GM23338 (cell line): ENCODE measurements at regions not wholly inside any gene's neighbourhood (a gene's known extent, or its start where the extent isn't known, plus 50 kb on each side); places are given as distances from the start of the nearest gene placed in this dataset.

Source experiments
- ATAC-seq: fragments of 200-7000 bp; cut with Tn5 transposase; 3 replicates; pipeline ENCODE4 v1.9.1; 2020
- DNase-seq: peaks from one replicate; pipeline ENCODE4 v3.0.0-alpha.2; 2015; ENCODE audit warnings: low spot score
- H2AFZ ChIP-seq: fragments of 200-600 bp; sonication (generic); 2 replicates; pipeline ENCODE4 v1.8.0; 2016; ENCODE audit warnings: antibody characterized with exemption, mild to moderate bottlenecking, moderate library complexity
- H3F3A ChIP-seq: fragments of 200-600 bp; sonication (generic); replicated peaks from 2 replicates; pipeline ENCODE4 v1.8.0; 2017; ENCODE audit warnings: antibody characterized with exemption, mixed run types, low read depth
- H3K27ac ChIP-seq: fragments of 200-600 bp; sonication (generic); 2 replicates; pipeline ENCODE4 v1.6.1; 2016; ENCODE audit warnings: low read depth
- H3K27me3 ChIP-seq: fragments of 200-600 bp; sonication (generic); 2 replicates; pipeline ENCODE4 v1.8.0; 2016; ENCODE audit warnings: mild to moderate bottlenecking, mixed run types, moderate library complexity; ENCODE audit not compliant: insufficient read depth
- H3K36me3 ChIP-seq: fragments of 200-600 bp; sonication (generic); 2 replicates; pipeline ENCODE4 v1.8.0; 2016; ENCODE audit warnings: mild to moderate bottlenecking; ENCODE audit not compliant: insufficient read depth
- H3K4me1 ChIP-seq: fragments of 200-600 bp; sonication (generic); 2 replicates; pipeline ENCODE4 v1.8.0; 2016; ENCODE audit warnings: mild to moderate bottlenecking, moderate library complexity; ENCODE audit not compliant: insufficient read depth
- H3K4me2 ChIP-seq: fragments of 200-600 bp; sonication (generic); 2 replicates; pipeline ENCODE4 v1.7.1; 2017; ENCODE audit warnings: mixed run types
- H3K4me3 ChIP-seq: fragments of 200-600 bp; sonication (generic); 2 replicates; pipeline ENCODE4 v1.6.1; 2016; ENCODE audit warnings: mixed run types
- H3K79me2 ChIP-seq: fragments of 200-600 bp; sonication (generic); replicated peaks from 2 replicates; pipeline ENCODE4 v1.8.0; 2017; ENCODE audit warnings: mild to moderate bottlenecking; ENCODE audit not compliant: insufficient read depth
- H3K9me2 ChIP-seq: fragments of 200-600 bp; sonication (generic); 2 replicates; pipeline ENCODE4 v1.8.0; 2017; ENCODE audit not compliant: insufficient read depth
- H4K20me1 ChIP-seq: fragments of 200-600 bp; sonication (generic); replicated peaks from 2 replicates; pipeline ENCODE4 v1.8.0; 2017; ENCODE audit warnings: mild to moderate bottlenecking; ENCODE audit not compliant: insufficient read depth
- H3K27ac Mint-ChIP-seq: 2 replicates; pipeline ENCODE4 v1.8.0; 2020; ENCODE audit warnings: inconsistent platforms, mild to moderate bottlenecking, moderate library complexity, mixed read lengths
- H3K27me3 Mint-ChIP-seq: 3 replicates; pipeline ENCODE4 v1.8.0; 2022; ENCODE audit warnings: low read depth, mild to moderate bottlenecking, moderate library complexity, mixed read lengths, inconsistent platforms; ENCODE audit not compliant: insufficient read depth, poor library complexity
- H3K36me3 Mint-ChIP-seq: 3 replicates; pipeline ENCODE4 v1.8.0; 2021; ENCODE audit warnings: low read depth, mild to moderate bottlenecking, inconsistent platforms, moderate library complexity, mixed read lengths
- H3K4me1 Mint-ChIP-seq: 3 replicates; pipeline ENCODE4 v1.8.0; 2020; ENCODE audit warnings: mild to moderate bottlenecking, inconsistent platforms, mixed read lengths
- H3K4me3 Mint-ChIP-seq: 3 replicates; pipeline ENCODE4 v1.8.0; 2021; ENCODE audit warnings: moderate library complexity, mild to moderate bottlenecking, inconsistent platforms, mixed read lengths
- H3K9me3 Mint-ChIP-seq: 3 replicates; pipeline ENCODE4 v1.8.0; 2020; ENCODE audit warnings: moderate library complexity, mild to moderate bottlenecking, inconsistent platforms, mixed read lengths
- CREB1 ChIP-seq: fragments of 250-450 bp; sonication (Bioruptor Pico); IDR thresholded peaks from 2 replicates; pipeline ENCODE4 v1.5.0; 2020; ENCODE audit warnings: low read depth, mild to moderate bottlenecking, moderate library complexity
- CTCF ChIP-seq, 2 experiments: fragments of 200-600 bp in 1 of 2; sonication (generic) in 1 of 2; conservative IDR thresholded peaks; 2 replicates each; pipeline versions ENCODE4 v1.5.1 to v1.6.1; 2016 to 2017; ENCODE audit warnings: antibody characterized with exemption in 2 of 2, low read depth in 2 of 2, mild to moderate bottlenecking in 2 of 2, moderate library complexity in 1 of 2
- ETS1 ChIP-seq: IDR thresholded peaks from 2 replicates; pipeline ENCODE4 v1.6.1; 2016; ENCODE audit warnings: antibody characterized with exemption
- EZH2 ChIP-seq: fragments of 200-600 bp; sonication (generic); IDR thresholded peaks from one replicate; pipeline ENCODE4 v1.8.0; 2017; ENCODE audit warnings: antibody characterized with exemption, mild to moderate bottlenecking, low read depth; ENCODE audit not compliant: unreplicated experiment
- EZH2phosphoT487 ChIP-seq: fragments of 200-600 bp; sonication (generic); IDR thresholded peaks from one replicate; pipeline ENCODE4 v1.8.1; 2018; ENCODE audit warnings: antibody characterized with exemption; ENCODE audit not compliant: unreplicated experiment
- JUNB ChIP-seq: IDR thresholded peaks from one replicate; pipeline ENCODE4 v1.6.1; 2016; ENCODE audit warnings: antibody characterized with exemption; ENCODE audit not compliant: unreplicated experiment
- NANOG ChIP-seq: IDR thresholded peaks from 2 replicates; pipeline ENCODE4 v1.6.1; 2016; ENCODE audit warnings: antibody characterized with exemption, borderline replicate concordance
- POLR2AphosphoS5 ChIP-seq: IDR thresholded peaks from 2 replicates; pipeline ENCODE4 v1.6.1; 2016; ENCODE audit warnings: antibody characterized with exemption, low read depth
- REST ChIP-seq: IDR thresholded peaks from one replicate; pipeline ENCODE4 v1.6.1; 2018; ENCODE audit warnings: antibody characterized with exemption; ENCODE audit not compliant: unreplicated experiment
- STAT1 ChIP-seq: IDR thresholded peaks from one replicate; pipeline ENCODE4 v1.6.1; 2016; ENCODE audit warnings: antibody characterized with exemption; ENCODE audit not compliant: unreplicated experiment
- ZNF114 ChIP-seq: fragments of 250-450 bp; sonication (Bioruptor Pico); IDR thresholded peaks from 2 replicates; pipeline ENCODE4 v1.5.0; 2020; ENCODE audit warnings: mild to moderate bottlenecking, moderate library complexity
- ZNF331 ChIP-seq: fragments of 250-450 bp; sonication (Bioruptor Pico); IDR thresholded peaks from 2 replicates; pipeline ENCODE4 v1.5.0; 2020; ENCODE audit warnings: low read depth, mild to moderate bottlenecking, moderate library complexity
- ZNF462 ChIP-seq: fragments of 250-450 bp; sonication (Bioruptor Pico); IDR thresholded peaks from 2 replicates; pipeline ENCODE4 v1.5.0; 2020; ENCODE audit warnings: mild to moderate bottlenecking, moderate library complexity

- no peaks in the 10 kb centered on the region for H3K9me2 ChIP-seq
- H3K36me3 ChIP-seq = no peaks in the 10 kb centered on the region
- no peak overlapping the region for H3K4me3 Mint-ChIP-seq
- H3K79me2 ChIP-seq = no peaks in the 10 kb centered on the region
- H3K4me3 ChIP-seq = no peak overlapping the region
- H2AFZ ChIP-seq = no peak overlapping the region
- H3K4me1 Mint-ChIP-seq = no peaks in the 10 kb centered on the region
- no peaks in the 10 kb centered on the region for H3K27me3 ChIP-seq
- no peaks in the 10 kb centered on the region for H3K9me3 Mint-ChIP-seq
- H3F3A ChIP-seq = no peaks in the 10 kb centered on the region
- TF ChIP-seq CTCF (conservative IDR thresholded peaks at IDR 0.05; ENCODE audit: low read depth in 2 of 2) = no peak
- no peak for TF ChIP-seq ZNF331 (CRISPR knock-in tag)
- no peak for TF ChIP-seq POLR2AphosphoS5
- TF ChIP-seq EZH2phosphoT487 = no peak
- no peak for TF ChIP-seq ZNF114 (CRISPR knock-in tag)
- TF ChIP-seq ETS1 = no peak
- TF ChIP-seq NANOG = no peak
- no peak for TF ChIP-seq ZNF462
- TF ChIP-seq REST = no peak
- no peak for TF ChIP-seq EZH2
- TF ChIP-seq JUNB = no peak
- TF ChIP-seq CREB1 (CRISPR knock-in tag) = no peak
- no peak for TF ChIP-seq STAT1
- H3K27me3 Mint-ChIP-seq = peaks cover 4% of the 10 kb centered on the region
- ATAC-seq (no peak), DNase-seq (no peak)
- H3K27ac ChIP-seq = no peak overlapping the region
- no peak overlapping the region for H3K4me2 ChIP-seq
- no peak overlapping the region for H3K27ac Mint-ChIP-seq
- H3K36me3 Mint-ChIP-seq = no peaks in the 10 kb centered on the region
- H3K4me1 ChIP-seq = no peaks in the 10 kb centered on the region
- H4K20me1 ChIP-seq = no peaks in the 10 kb centered on the region; the same call in 1 of the 2 replicates
Measured at GRCh38 chr17:33628500-33629346, 335.6 kb upstream of the ASIC2 start.
